ENCODE measurements at regions not wholly inside any gene's neighbourhood (a gene's known extent, or its start where the extent isn't known, plus 50 kb on each side); places are given as distances from the start of the nearest gene placed in this dataset.

GRCh38 chr3:43914269-43914668, 223.5 kb downstream of the ABHD5 start:
- Histone ChIP-seq H3K36me3 (replicated peaks in 1 of 2; ENCODE audit: control insufficient read depth in 2 of 2, insufficient read depth in 2 of 2, low read length in 2 of 2) (no peaks in the 10 kb centered on the region), H3K18ac (ENCODE audit: low read length) (no peak overlapping the region), H3K4me2 (ENCODE audit: insufficient read depth, low read length, poor library complexity, severe bottlenecking) (no peak overlapping the region), H3K14ac (ENCODE audit: low read length) (no peak overlapping the region), H3K9ac (ENCODE audit: low read depth, low read length, poor library complexity) (no peak overlapping the region), H3K4me3 (ENCODE audit: low read length in 2 of 2) (no peak overlapping the region), H3K79me1 (ENCODE audit: low read depth, low read length) (no peaks in the 10 kb centered on the region), H2BK15ac (ENCODE audit: low read length) (no peak overlapping the region), H3K27ac (replicated peaks; ENCODE audit: low read length) (no peak overlapping the region), H4K8ac (ENCODE audit: low read depth, low read length) (no peak overlapping the region), H3K27me3 (ENCODE audit: control insufficient read depth in 3 of 3, insufficient read depth in 3 of 3, low read depth in 1 of 3, low read length in 3 of 3) (no peaks in the 10 kb centered on the region), H2AFZ (ENCODE audit: low read length) (no peak overlapping the region), H2BK120ac (ENCODE audit: low read depth, low read length) (no peak overlapping the region), H3K4ac (ENCODE audit: low read length) (no peak overlapping the region), H2BK12ac (ENCODE audit: low read length) (no peak overlapping the region), H2BK5ac (ENCODE audit: low read length) (no peak overlapping the region), H2AK5ac (ENCODE audit: low read depth, low read length) (no peak overlapping the region), H3K23ac (ENCODE audit: low read depth, low read length, poor library complexity) (no peak overlapping the region), H3K9me3 (replicated peaks in 1 of 2; ENCODE audit: control insufficient read depth in 2 of 2, insufficient read depth in 1 of 2, low read depth in 1 of 2, low read length in 2 of 2) (peaks cover 0 to 2% of the 10 kb centered on the region in 2 donors), H4K91ac (ENCODE audit: low read depth, low read length, poor library complexity) (no peak overlapping the region), H3K4me1 (ENCODE audit: control insufficient read depth in 2 of 2, insufficient read depth in 1 of 2, low read depth in 1 of 2, low read length in 2 of 2) (no peaks in the 10 kb centered on the region)
- no CpG with 5 or more reads among the region's 2 CpGs for WGBS, 2 donors (ENCODE audit: extremely low coverage in 2 of 2, insufficient read length in 2 of 2, insufficient replicate concordance in 1 of 2)
- DNase-seq (ENCODE audit: low spot score) = no peak

- no peak overlapping the region for H3K23ac ChIP-seq (ENCODE audit: low read depth, low read length, poor library complexity)
- H4K8ac ChIP-seq (ENCODE audit: low read depth, low read length) = no peak overlapping the region
- WGBS, 2 donors (ENCODE audit: extremely low coverage in 2 of 2, insufficient read length in 2 of 2, insufficient replicate concordance in 1 of 2) = no CpG with 5 or more reads among the region's 1 CpG
- H3K4me2 ChIP-seq (ENCODE audit: insufficient read depth, low read length, poor library complexity, severe bottlenecking) = no peak overlapping the region
- no peaks in the 10 kb centered on the region for H3K36me3 ChIP-seq (replicated peaks in 1 of 2; ENCODE audit: control insufficient read depth in 2 of 2, insufficient read depth in 2 of 2, low read length in 2 of 2)
- no peak overlapping the region for H2BK120ac ChIP-seq (ENCODE audit: low read depth, low read length)
- H3K4me3 ChIP-seq (ENCODE audit: low read length in 2 of 2) = no peak overlapping the region
- no peak for DNase-seq (ENCODE audit: low spot score)
- H3K79me1 ChIP-seq (ENCODE audit: low read depth, low read length) = no peaks in the 10 kb centered on the region
- no peaks in the 10 kb centered on the region for H3K27me3 ChIP-seq (ENCODE audit: control insufficient read depth in 3 of 3, insufficient read depth in 3 of 3, low read depth in 1 of 3, low read length in 3 of 3)
- no peak overlapping the region for H2BK15ac ChIP-seq (ENCODE audit: low read length)
- H2BK5ac ChIP-seq (ENCODE audit: low read length) = no peak overlapping the region
- no peak overlapping the region for H2AFZ ChIP-seq (ENCODE audit: low read length)
- H3K18ac ChIP-seq (ENCODE audit: low read length) = no peak overlapping the region
- peaks cover 0 to 2% of the 10 kb centered on the region in 2 donors for H3K9me3 ChIP-seq (replicated peaks in 1 of 2; ENCODE audit: control insufficient read depth in 2 of 2, insufficient read depth in 1 of 2, low read depth in 1 of 2, low read length in 2 of 2)
- H3K4me1 ChIP-seq (ENCODE audit: control insufficient read depth in 2 of 2, insufficient read depth in 1 of 2, low read depth in 1 of 2, low read length in 2 of 2) = no peaks in the 10 kb centered on the region
- H2BK12ac ChIP-seq (ENCODE audit: low read length) = no peak overlapping the region
- H3K27ac ChIP-seq (replicated peaks; ENCODE audit: low read length) = no peak overlapping the region
- H3K4ac ChIP-seq (ENCODE audit: low read length) = no peak overlapping the region
- no peak overlapping the region for H4K91ac ChIP-seq (ENCODE audit: low read depth, low read length, poor library complexity)
- H3K14ac ChIP-seq (ENCODE audit: low read length) = no peak overlapping the region
- H2AK5ac ChIP-seq (ENCODE audit: low read depth, low read length) = no peak overlapping the region
- no peak overlapping the region for H3K9ac ChIP-seq (ENCODE audit: low read depth, low read length, poor library complexity)
Measured at GRCh38 chr3:43915546-43915945, 224.8 kb downstream of the ABHD5 start.

GRCh38 chr3:43917361-43917760, 226.6 kb downstream of the ABHD5 start:
- Histone ChIP-seq H2AK5ac (ENCODE audit: low read depth, low read length) (no peak overlapping the region), H2BK12ac (ENCODE audit: low read length) (no peak overlapping the region), H3K27me3 (ENCODE audit: control insufficient read depth in 3 of 3, insufficient read depth in 3 of 3, low read depth in 1 of 3, low read length in 3 of 3) (no peaks in the 10 kb centered on the region), H4K91ac (ENCODE audit: low read depth, low read length, poor library complexity) (no peak overlapping the region), H2BK5ac (ENCODE audit: low read length) (no peak overlapping the region), H3K36me3 (replicated peaks in 1 of 2; ENCODE audit: control insufficient read depth in 2 of 2, insufficient read depth in 2 of 2, low read length in 2 of 2) (no peaks in the 10 kb centered on the region), H3K27ac (replicated peaks; ENCODE audit: low read length) (no peak overlapping the region), H2BK120ac (ENCODE audit: low read depth, low read length) (no peak overlapping the region), H3K9ac (ENCODE audit: low read depth, low read length, poor library complexity) (no peak overlapping the region), H3K9me3 (replicated peaks in 1 of 2; ENCODE audit: control insufficient read depth in 2 of 2, insufficient read depth in 1 of 2, low read depth in 1 of 2, low read length in 2 of 2) (peaks cover 0 to 2% of the 10 kb centered on the region in 2 donors), H3K4me2 (ENCODE audit: insufficient read depth, low read length, poor library complexity, severe bottlenecking) (no peak overlapping the region), H3K4me3 (ENCODE audit: low read length in 2 of 2) (no peak overlapping the region), H2AFZ (ENCODE audit: low read length) (no peak overlapping the region), H3K18ac (ENCODE audit: low read length) (no peak overlapping the region), H3K4me1 (ENCODE audit: control insufficient read depth in 2 of 2, insufficient read depth in 1 of 2, low read depth in 1 of 2, low read length in 2 of 2) (peaks cover 0 to 3% of the 10 kb centered on the region in 2 donors), H2BK15ac (ENCODE audit: low read length) (no peak overlapping the region), H3K79me1 (ENCODE audit: low read depth, low read length) (no peaks in the 10 kb centered on the region), H3K4ac (ENCODE audit: low read length) (no peak overlapping the region), H3K23ac (ENCODE audit: low read depth, low read length, poor library complexity) (no peak overlapping the region), H3K14ac (ENCODE audit: low read length) (no peak overlapping the region), H4K8ac (ENCODE audit: low read depth, low read length) (no peak overlapping the region)
- no CpG with 5 or more reads among the region's 3 CpGs for WGBS, 2 donors (ENCODE audit: extremely low coverage in 2 of 2, insufficient read length in 2 of 2, insufficient replicate concordance in 1 of 2)
- DNase-seq (ENCODE audit: low spot score) = no peak

- Histone ChIP-seq H3K4me2 (ENCODE audit: insufficient read depth, low read length, poor library complexity, severe bottlenecking) (no peak overlapping the region), H3K36me3 (replicated peaks in 1 of 2; ENCODE audit: control insufficient read depth in 2 of 2, insufficient read depth in 2 of 2, low read length in 2 of 2) (no peaks in the 10 kb centered on the region), H2BK5ac (ENCODE audit: low read length) (no peak overlapping the region), H3K23ac (ENCODE audit: low read depth, low read length, poor library complexity) (no peak overlapping the region), H3K4me1 (ENCODE audit: control insufficient read depth in 2 of 2, insufficient read depth in 1 of 2, low read depth in 1 of 2, low read length in 2 of 2) (peaks cover 0 to 7% of the 10 kb centered on the region in 2 donors), H2BK12ac (ENCODE audit: low read length) (no peak overlapping the region), H3K27me3 (ENCODE audit: control insufficient read depth in 3 of 3, insufficient read depth in 3 of 3, low read depth in 1 of 3, low read length in 3 of 3) (peaks cover 0 to 2% (median 0%) of the 10 kb centered on the region in 3 experiments), H3K79me1 (ENCODE audit: low read depth, low read length) (no peaks in the 10 kb centered on the region), H3K27ac (replicated peaks; ENCODE audit: low read length) (no peak overlapping the region), H2AK5ac (ENCODE audit: low read depth, low read length) (no peak overlapping the region), H3K9ac (ENCODE audit: low read depth, low read length, poor library complexity) (no peak overlapping the region), H4K8ac (ENCODE audit: low read depth, low read length) (no peak overlapping the region), H3K14ac (ENCODE audit: low read length) (no peak overlapping the region), H4K91ac (ENCODE audit: low read depth, low read length, poor library complexity) (no peak overlapping the region), H3K18ac (ENCODE audit: low read length) (no peak overlapping the region), H3K4ac (ENCODE audit: low read length) (no peak overlapping the region), H3K4me3 (ENCODE audit: low read length in 2 of 2) (no peak overlapping the region), H3K9me3 (replicated peaks in 1 of 2; ENCODE audit: control insufficient read depth in 2 of 2, insufficient read depth in 1 of 2, low read depth in 1 of 2, low read length in 2 of 2) (peaks cover 0 to 2% of the 10 kb centered on the region in 2 donors), H2BK120ac (ENCODE audit: low read depth, low read length) (no peak overlapping the region), H2BK15ac (ENCODE audit: low read length) (no peak overlapping the region), H2AFZ (ENCODE audit: low read length) (no peak overlapping the region)
- no peak for DNase-seq (ENCODE audit: low spot score)
- no CpG with 5 or more reads among the region's 7 CpGs for WGBS, 2 donors (ENCODE audit: extremely low coverage in 2 of 2, insufficient read length in 2 of 2, insufficient replicate concordance in 1 of 2)
Measured at GRCh38 chr3:43919029-43919428, 228.3 kb downstream of the ABHD5 start.

Measured in neuronal stem cell (in vitro differentiated cells).